ENCODE measurements at regions not wholly inside any gene's neighbourhood (a gene's known extent, or its start where the extent isn't known, plus 50 kb on each side); places are given as distances from the start of the nearest gene placed in this dataset.
"Not testable (repeated sequence)": the region's sequence is repeated elsewhere in the genome, so short reads cannot be mapped to it uniquely, and the experiment has no call there.

GRCh38 chrX:130467936-130468335, 66.1 kb downstream of the RBMX2 start:
- 76 to 88% (median 81%) methylated on average over 4 of the region's 4 CpGs for whole genome bisulfite sequencing, 5 donors
- no peak for TF ChIP-seq POLR2AphosphoS5 (IDR thresholded peaks at IDR 0.05)
- TF ChIP-seq POLR2A (IDR thresholded peaks at IDR 0.05): no peak
- TF ChIP-seq CTCF (IDR thresholded peaks at IDR 0.05 in 8 of 11, conservative IDR thresholded peaks at IDR 0.05 in 3 of 11): no peak
- intact Hi-C loops (cut with DNase I; ENCODE audit: low total_unique reads): no loop called here
- DNase-seq: no peak
- H3K9me3 ChIP-seq: no peaks in the 10 kb centered on the region
- no peaks in the 10 kb centered on the region for H3K36me3 ChIP-seq
- no peaks in the 10 kb centered on the region for H3K4me1 ChIP-seq
- no peaks in the 10 kb centered on the region for H3K27me3 ChIP-seq (replicated peaks in 1 of 7)
- no peak overlapping the region for H3K27ac ChIP-seq
- no peak overlapping the region for H3K4me3 ChIP-seq

GRCh38 chrX:130468395-130468923, 66.7 kb downstream of the RBMX2 start:
- intact Hi-C loops (cut with DNase I; ENCODE audit: low total_unique reads): no loop called here
- WGBS, 5 donors: 72 to 84% (median 84%) methylated on average over 3 of the region's 3 CpGs
- H3K27me3 ChIP-seq (replicated peaks in 1 of 7): no peaks in the 10 kb centered on the region
- H3K36me3 ChIP-seq: no peaks in the 10 kb centered on the region
- H3K27ac ChIP-seq: no peak overlapping the region
- no peaks in the 10 kb centered on the region for H3K4me1 ChIP-seq
- no peak for DNase-seq
- H3K4me3 ChIP-seq: no peak overlapping the region
- H3K9me3 ChIP-seq: no peaks in the 10 kb centered on the region
- TF ChIP-seq CTCF (IDR thresholded peaks at IDR 0.05 in 8 of 11, conservative IDR thresholded peaks at IDR 0.05 in 3 of 11): no peak
- no peak for TF ChIP-seq POLR2AphosphoS5 (IDR thresholded peaks at IDR 0.05)
- no peak for TF ChIP-seq POLR2A (IDR thresholded peaks at IDR 0.05)

DNA sequence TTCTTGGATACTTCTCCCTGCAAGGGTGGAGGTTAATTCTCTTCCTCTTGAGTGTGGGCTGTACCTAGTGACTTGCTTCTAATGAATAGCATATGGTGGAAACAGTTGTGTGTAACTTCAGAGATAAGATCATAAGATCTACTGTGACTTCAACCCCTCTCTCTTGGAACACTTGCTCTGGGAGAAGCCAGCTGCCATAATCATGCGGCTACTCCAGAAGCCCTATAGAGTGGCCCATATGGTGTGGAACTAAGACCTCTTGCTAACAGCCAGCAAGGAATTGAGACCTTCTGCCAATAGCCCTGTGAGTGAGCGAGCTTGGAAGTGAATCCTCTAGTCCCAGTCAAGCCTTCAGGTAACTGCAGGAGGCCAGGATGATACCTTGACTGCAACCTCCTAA, 81.1 kb downstream of the RBMX2 start:
- Histone ChIP-seq H3K27ac (no peak overlapping the region), H3K4me1 (no peaks in the 10 kb centered on the region), H3K4me3 (no peak overlapping the region), H3K9me3 (no peaks in the 10 kb centered on the region), H3K27me3 (replicated peaks in 1 of 7) (peaks cover 0 to 4% (median 0%) of the 10 kb centered on the region in 7 donors), H3K36me3 (no peaks in the 10 kb centered on the region)
- TF ChIP-seq CTCF (IDR thresholded peaks at IDR 0.05 in 8 of 11, conservative IDR thresholded peaks at IDR 0.05 in 3 of 11): no peak
- no peak for TF ChIP-seq POLR2AphosphoS5 (IDR thresholded peaks at IDR 0.05)
- TF ChIP-seq POLR2A (IDR thresholded peaks at IDR 0.05): no peak
- intact Hi-C loops (cut with DNase I; ENCODE audit: low total_unique reads): no loop called here
- WGBS, 5 donors: 54 to 89% (median 79%) methylated on average over 2 of the region's 2 CpGs
- DNase-seq: no peak

GRCh38 chrX:130485870-130486269, 84.1 kb downstream of the RBMX2 start:
- TF ChIP-seq POLR2AphosphoS5 (IDR thresholded peaks at IDR 0.05) (no peak), POLR2A (IDR thresholded peaks at IDR 0.05) (no peak), CTCF (IDR thresholded peaks at IDR 0.05 in 8 of 11, conservative IDR thresholded peaks at IDR 0.05 in 3 of 11) (no peak)
- no peak for DNase-seq
- Histone ChIP-seq H3K9me3 (no peaks in the 10 kb centered on the region), H3K36me3 (no peaks in the 10 kb centered on the region), H3K4me1 (no peaks in the 10 kb centered on the region), H3K27me3 (replicated peaks in 1 of 7) (no peaks in the 10 kb centered on the region), H3K27ac (no peak overlapping the region), H3K4me3 (no peak overlapping the region)
- WGBS, 5 donors: 51 to 80% (median 73%) methylated on average over 1 of the region's 1 CpG
- intact Hi-C loops (cut with DNase I; ENCODE audit: low total_unique reads): no loop called here

GRCh38 chrX:130495502-130495901, 93.7 kb downstream of the RBMX2 start:
- 85 to 98% (median 91%) methylated on average over 3 to 10 of the region's 10 CpGs for WGBS, 5 donors
- intact Hi-C loops (cut with DNase I; ENCODE audit: low total_unique reads); H3K36me3 ChIP-seq: not testable (repeated sequence)

More at GRCh38 chrX:130495502-130495901, 93.7 kb downstream of the RBMX2 start:
- H3K27me3 ChIP-seq (replicated peaks in 1 of 7); H3K27ac ChIP-seq; H3K4me1 ChIP-seq; H3K9me3 ChIP-seq; H3K4me3 ChIP-seq; DNase-seq: not testable (repeated sequence)

Data from spleen (tissue), 11 donors.